Esophagus muscularis mucosa (tissue), 4 donors: ENCODE measurements at regions not wholly inside any gene's neighbourhood (a gene's known extent, or its start where the extent isn't known, plus 50 kb on each side); places are given as distances from the start of the nearest gene placed in this dataset.

Experiments
- EP300 ChIP-seq: sonication (generic); formaldehyde crosslinking; IDR thresholded peaks from one replicate; pipeline ENCODE4 v1.6.1; 2017; ENCODE audit warnings: antibody characterized with exemption
- POLR2AphosphoS5 ChIP-seq, 2 donors: sonication (generic); formaldehyde crosslinking; IDR thresholded peaks; one replicate each; pipeline ENCODE4 v1.6.1; 2017; ENCODE audit warnings: antibody characterized with exemption in 2 of 2
- TF ChIP-seq, protein P1 (sequence below), 3 experiments: fragments of 200-600 bp in 2 of 3; fragments of 450-650 bp in 1 of 3; sonication (generic) in 2 of 3; IDR thresholded peaks; one replicate each; pipeline ENCODE4 v1.5.1; 2017 to 2019; ENCODE audit warnings: antibody characterized with exemption in 3 of 3, mild to moderate bottlenecking in 2 of 3, moderate library complexity in 1 of 3

DNA sequence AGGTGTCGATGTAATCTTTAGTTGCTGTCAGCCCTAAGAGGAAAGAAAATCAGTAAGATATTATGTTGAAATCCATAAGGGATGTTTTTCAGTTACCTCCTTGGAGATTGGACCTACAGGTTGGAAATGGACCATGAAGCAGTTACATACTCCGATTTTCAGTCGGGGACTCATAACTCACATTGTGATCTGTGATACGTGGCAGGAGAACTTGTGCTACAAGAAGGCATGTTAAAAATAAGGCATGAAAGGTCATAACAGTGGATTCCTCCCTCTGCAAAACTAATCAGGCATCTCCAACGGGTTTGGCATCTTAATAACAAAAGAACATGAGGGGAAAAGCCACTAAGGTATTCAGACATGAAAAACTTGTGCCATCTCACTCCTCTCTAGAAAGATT, 111.2 kb upstream of the CACHD1 start:
- TF ChIP-seq, protein P1, sequence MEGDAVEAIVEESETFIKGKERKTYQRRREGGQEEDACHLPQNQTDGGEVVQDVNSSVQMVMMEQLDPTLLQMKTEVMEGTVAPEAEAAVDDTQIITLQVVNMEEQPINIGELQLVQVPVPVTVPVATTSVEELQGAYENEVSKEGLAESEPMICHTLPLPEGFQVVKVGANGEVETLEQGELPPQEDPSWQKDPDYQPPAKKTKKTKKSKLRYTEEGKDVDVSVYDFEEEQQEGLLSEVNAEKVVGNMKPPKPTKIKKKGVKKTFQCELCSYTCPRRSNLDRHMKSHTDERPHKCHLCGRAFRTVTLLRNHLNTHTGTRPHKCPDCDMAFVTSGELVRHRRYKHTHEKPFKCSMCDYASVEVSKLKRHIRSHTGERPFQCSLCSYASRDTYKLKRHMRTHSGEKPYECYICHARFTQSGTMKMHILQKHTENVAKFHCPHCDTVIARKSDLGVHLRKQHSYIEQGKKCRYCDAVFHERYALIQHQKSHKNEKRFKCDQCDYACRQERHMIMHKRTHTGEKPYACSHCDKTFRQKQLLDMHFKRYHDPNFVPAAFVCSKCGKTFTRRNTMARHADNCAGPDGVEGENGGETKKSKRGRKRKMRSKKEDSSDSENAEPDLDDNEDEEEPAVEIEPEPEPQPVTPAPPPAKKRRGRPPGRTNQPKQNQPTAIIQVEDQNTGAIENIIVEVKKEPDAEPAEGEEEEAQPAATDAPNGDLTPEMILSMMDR (IDR thresholded peaks at IDR 0.05) = no peak
- TF ChIP-seq EP300 (no peak), POLR2AphosphoS5 (IDR thresholded peaks at IDR 0.05) (no peak)
